A673 (cell line): ENCODE measurements at regions not wholly inside any gene's neighbourhood (a gene's known extent, or its start where the extent isn't known, plus 50 kb on each side); places are given as distances from the start of the nearest gene placed in this dataset.

Experiments used
- BruUV-seq: library from RNA; stranded (reverse); fragments of 400-500 nt; replicated peaks from 2 replicates; lab custom pipeline; 2021; lab: Mats Ljungman, UMichigan
- CTCF ChIA-PET: fragments of 300-600 bp; sonication (Branson Sonifier 250); formaldehyde crosslinking; loops from one replicate; lab custom pipeline; 2022; ENCODE audit warnings: antibody characterized with exemption; lab: Charles Lee
- POLR2A ChIA-PET: fragments of 300-600 bp; sonication (Branson Sonifier 250); formaldehyde crosslinking; loops from one replicate; lab custom pipeline; 2022; ENCODE audit warnings: antibody characterized with exemption; ENCODE audit not compliant: low non-redundant PET; lab: Charles Lee
- DNase-seq: peaks from one replicate; pipeline ENCODE4 v3.0.0-alpha.2; 2015; ENCODE audit warnings: low spot score
- H3K27ac ChIP-seq: fragments of 200-600 bp; sonication (generic); 2 replicates; pipeline ENCODE4 v1.5.1; 2016; ENCODE audit warnings: mixed run types, low read depth, mild to moderate bottlenecking, mixed read lengths, antibody characterized with exemption, low read length; ENCODE audit not compliant: poor library complexity, severe bottlenecking
- H3K27me3 ChIP-seq: fragments of 200-600 bp; sonication (generic); replicated peaks from 2 replicates; pipeline ENCODE4 v1.6.1; 2017; ENCODE audit warnings: mixed run types, low read depth, mild to moderate bottlenecking, mixed read lengths, antibody characterized with exemption, low read length; ENCODE audit not compliant: insufficient read depth, poor library complexity
- H3K36me3 ChIP-seq: fragments of 200-600 bp; sonication (generic); 2 replicates; pipeline ENCODE4 v1.6.1; 2016; ENCODE audit warnings: mixed run types, mild to moderate bottlenecking, mixed read lengths, antibody characterized with exemption, low read length; ENCODE audit not compliant: insufficient read depth, poor library complexity, severe bottlenecking
- H3K4me1 ChIP-seq: fragments of 200-600 bp; sonication (generic); 2 replicates; pipeline ENCODE4 v1.6.1; 2017; ENCODE audit warnings: mixed run types, mild to moderate bottlenecking, mixed read lengths, antibody characterized with exemption, low read length; ENCODE audit not compliant: insufficient read depth, poor library complexity, severe bottlenecking
- H3K4me3 ChIP-seq: fragments of 200-600 bp; sonication (generic); 2 replicates; pipeline ENCODE4 v1.5.1; 2016; ENCODE audit warnings: low read depth, mixed run types, mild to moderate bottlenecking, mixed read lengths, low read length; ENCODE audit not compliant: poor library complexity, severe bottlenecking
- H3K9me3 ChIP-seq: fragments of 200-600 bp; sonication (generic); 2 replicates; pipeline ENCODE4 v1.6.1; 2016; ENCODE audit warnings: mixed run types, low read depth, mild to moderate bottlenecking, mixed read lengths, antibody characterized with exemption, low read length; ENCODE audit not compliant: poor library complexity, severe bottlenecking
- EZH2 ChIP-seq: fragments of 200-600 bp; sonication (generic); IDR thresholded peaks from 2 replicates; pipeline ENCODE4 v1.6.1; 2017; ENCODE audit warnings: borderline replicate concordance, low read depth, mild to moderate bottlenecking, mixed read lengths, antibody characterized with exemption, low read length; ENCODE audit not compliant: poor library complexity, severe bottlenecking
- intact Hi-C: fragments of 100-400 bp; cut with micrococcal nuclease; formaldehyde crosslinking; loops from one replicate; pipeline ENCODE4 v1.10.0; 2022; ENCODE audit not compliant: unreplicated experiment
- TF ChIP-seq, protein P1 (sequence below): fragments of 300-800, 200-600 bp; sonication (generic); conservative IDR thresholded peaks from 2 replicates; pipeline ENCODE4 v1.5.1; 2017; ENCODE audit warnings: low read depth, mild to moderate bottlenecking, antibody characterized with exemption, low read length, moderate library complexity, mixed read lengths

DNA sequence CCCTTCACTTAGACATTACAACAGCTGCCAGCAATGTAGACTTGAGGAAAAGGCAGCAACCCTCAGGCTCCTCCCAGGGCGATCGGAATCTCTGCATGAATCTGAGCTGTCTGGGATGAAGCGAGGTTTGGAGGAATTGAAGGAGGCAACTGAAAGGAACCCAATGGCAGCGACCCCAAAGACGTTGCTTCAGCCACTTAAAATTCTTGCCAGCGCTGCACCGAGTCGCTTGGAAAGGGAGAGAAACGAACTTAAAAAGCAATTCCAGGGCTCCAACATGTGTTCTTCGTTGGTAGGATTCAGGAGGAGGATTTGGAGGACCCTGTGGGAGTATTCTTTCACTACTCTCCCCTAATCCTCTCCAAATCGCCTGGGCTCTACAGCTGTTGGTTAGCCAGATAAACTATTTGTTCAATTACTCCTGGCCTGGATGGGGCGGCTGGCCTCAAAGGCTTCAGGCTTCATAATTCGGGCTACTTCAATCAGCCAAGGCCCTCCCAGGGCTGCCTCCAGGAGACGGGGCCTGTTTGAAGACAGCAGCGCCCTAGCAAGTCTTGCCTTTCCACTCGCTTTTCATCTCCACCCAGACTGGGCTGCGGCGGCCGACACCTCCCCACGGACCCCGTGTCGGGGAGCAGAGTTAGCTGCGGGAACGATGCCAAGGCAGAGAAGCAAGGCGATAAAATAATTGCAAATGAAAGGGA is 72.4 kb upstream of the TMEM45B start:
- Histone ChIP-seq H3K36me3 (no peaks in the 10 kb centered on the region), H3K27me3 (no peaks in the 10 kb centered on the region), H3K4me3 (no peak overlapping the region), H3K4me1 (no peaks in the 10 kb centered on the region), H3K27ac (no peak overlapping the region), H3K9me3 (no peaks in the 10 kb centered on the region)
- TF ChIP-seq EZH2, result no peak
- TF ChIP-seq, protein P1, sequence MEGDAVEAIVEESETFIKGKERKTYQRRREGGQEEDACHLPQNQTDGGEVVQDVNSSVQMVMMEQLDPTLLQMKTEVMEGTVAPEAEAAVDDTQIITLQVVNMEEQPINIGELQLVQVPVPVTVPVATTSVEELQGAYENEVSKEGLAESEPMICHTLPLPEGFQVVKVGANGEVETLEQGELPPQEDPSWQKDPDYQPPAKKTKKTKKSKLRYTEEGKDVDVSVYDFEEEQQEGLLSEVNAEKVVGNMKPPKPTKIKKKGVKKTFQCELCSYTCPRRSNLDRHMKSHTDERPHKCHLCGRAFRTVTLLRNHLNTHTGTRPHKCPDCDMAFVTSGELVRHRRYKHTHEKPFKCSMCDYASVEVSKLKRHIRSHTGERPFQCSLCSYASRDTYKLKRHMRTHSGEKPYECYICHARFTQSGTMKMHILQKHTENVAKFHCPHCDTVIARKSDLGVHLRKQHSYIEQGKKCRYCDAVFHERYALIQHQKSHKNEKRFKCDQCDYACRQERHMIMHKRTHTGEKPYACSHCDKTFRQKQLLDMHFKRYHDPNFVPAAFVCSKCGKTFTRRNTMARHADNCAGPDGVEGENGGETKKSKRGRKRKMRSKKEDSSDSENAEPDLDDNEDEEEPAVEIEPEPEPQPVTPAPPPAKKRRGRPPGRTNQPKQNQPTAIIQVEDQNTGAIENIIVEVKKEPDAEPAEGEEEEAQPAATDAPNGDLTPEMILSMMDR, result no peak
- no TSS peak for BruUV-seq
- intact Hi-C loops, result no loop called here
- CTCF ChIA-PET, result no interaction called here
- POLR2A ChIA-PET, result no interaction called here
- DNase-seq, result no peak

DNA sequence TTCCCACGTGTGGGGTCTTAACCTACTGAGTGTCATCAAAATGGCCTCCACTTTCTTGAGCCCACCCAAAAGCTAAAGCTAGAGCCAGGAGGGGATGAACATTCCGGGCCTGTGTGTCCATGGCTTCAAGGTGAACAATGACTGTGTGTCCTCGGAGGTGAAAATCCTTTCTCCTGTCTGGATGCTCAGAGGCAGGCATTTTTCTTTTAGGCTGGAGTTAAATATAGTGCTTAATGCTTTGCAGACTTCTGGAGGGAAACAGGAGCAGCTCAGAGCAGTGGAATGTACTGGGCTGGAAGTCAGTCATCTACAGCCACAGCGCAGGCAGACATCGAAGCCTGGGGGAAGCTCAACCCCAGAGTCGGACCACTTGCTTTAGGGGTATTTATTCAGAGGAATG is 68.6 kb upstream of the TMEM45B start:
- DNase-seq, result no peak
- no peaks in the 10 kb centered on the region for H3K9me3 ChIP-seq
- no TSS peak for BruUV-seq
- intact Hi-C loops, result loop anchor here (5.0 kb wide), 1 partner anchor 865 kb away; no protein-coding TSS in a partner anchor
- H3K4me1 ChIP-seq, result peaks cover 13% of the 10 kb centered on the region
- H3K36me3 ChIP-seq, result no peaks in the 10 kb centered on the region
- H3K4me3 ChIP-seq, result no peak overlapping the region
- CTCF ChIA-PET, result no interaction called here
- no peak overlapping the region for H3K27ac ChIP-seq
- TF ChIP-seq EZH2, result no peak
- TF ChIP-seq, protein P1, result no peak
- no peaks in the 10 kb centered on the region for H3K27me3 ChIP-seq
- POLR2A ChIA-PET, result no interaction called here

DNA sequence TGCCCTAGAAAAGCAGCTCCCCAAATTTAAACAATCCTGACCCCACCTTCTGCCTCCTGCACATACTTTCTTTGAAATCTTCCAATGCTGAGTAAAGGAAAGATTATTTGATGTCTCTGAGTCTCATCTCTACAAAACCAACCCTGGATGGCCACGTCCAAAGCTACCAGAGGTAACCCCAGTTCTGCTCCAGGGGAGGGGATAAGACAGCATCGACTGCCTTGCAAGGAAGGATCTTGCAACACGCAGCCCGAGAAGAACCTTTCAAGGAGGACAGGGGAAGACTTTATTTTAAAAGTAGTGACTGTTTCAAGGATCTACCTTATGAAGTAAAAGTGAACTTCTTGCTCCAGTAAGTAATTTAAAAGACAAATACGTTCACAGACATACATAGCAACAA is 66.5 kb upstream of the TMEM45B start:
- Histone ChIP-seq H3K36me3 (no peaks in the 10 kb centered on the region), H3K4me3 (no peak overlapping the region), H3K27me3 (no peaks in the 10 kb centered on the region), H3K9me3 (no peaks in the 10 kb centered on the region), H3K4me1 (peaks cover 13% of the 10 kb centered on the region), H3K27ac (no peak overlapping the region)
- no TSS peak for BruUV-seq
- intact Hi-C loops, result loop anchor here (5.0 kb wide), 1 partner anchor 867 kb away; no protein-coding TSS in a partner anchor
- ChIA-PET CTCF (interaction anchor here (2.0 kb wide), 1 partner anchor 385 kb away, joined by 17 read pairs; no protein-coding TSS in a partner anchor), POLR2A (no interaction called here)
- DNase-seq, result no peak
- TF ChIP-seq, protein P1, result no peak
- no peak for TF ChIP-seq EZH2
